ENCODE measurements at regions not wholly inside any gene's neighbourhood (a gene's known extent, or its start where the extent isn't known, plus 50 kb on each side); places are given as distances from the start of the nearest gene placed in this dataset.

- Mint-ChIP-seq H3K27ac (no peak overlapping the region), H3K36me3 (ENCODE audit: low read depth) (no peaks in the 10 kb centered on the region), H3K9me3 (peaks cover 10% of the 10 kb centered on the region), H3K4me3 (no peak overlapping the region), H3K4me1 (peaks cover 7% of the 10 kb centered on the region), H3K27me3 (ENCODE audit: insufficient read depth) (no peaks in the 10 kb centered on the region)
- Histone ChIP-seq H3K9ac (ENCODE audit: extremely low read depth, low read length, poor library complexity, severe bottlenecking) (no peak overlapping the region), H3K36me3 (ENCODE audit: control insufficient read depth, insufficient read depth, low read length) (no peaks in the 10 kb centered on the region), H3K4me1 (ENCODE audit: control insufficient read depth, insufficient read depth, low read length) (no peaks in the 10 kb centered on the region), H3K27me3 (ENCODE audit: control insufficient read depth, insufficient read depth, low read length, poor library complexity, severe bottlenecking) (no peaks in the 10 kb centered on the region), H3K27ac (ENCODE audit: low read depth, low read length) (no peak overlapping the region), H3K9me3 (ENCODE audit: control insufficient read depth, low read length) (peaks cover 8% of the 10 kb centered on the region), H3K4me3 (ENCODE audit: low read length) (no peak overlapping the region)
- no peak for TF ChIP-seq CTCF (conservative IDR thresholded peaks at IDR 0.05)
- 95% methylated on average over 2 of the region's 2 CpGs; no CpG with 5 or more reads in 1 of the 2 experiments for WGBS, 2 experiments (ENCODE audit: insufficient coverage in 1 of 2, insufficient read length in 1 of 2)
- DNase-seq: no peak
These were observed 531.7 kb upstream of the C9orf72 start for GRCh38 chr9:28105001-28105400.

GRCh38 chr9:28120184-28120583, 546.9 kb upstream of the C9orf72 start:
- Histone ChIP-seq H3K9ac (ENCODE audit: extremely low read depth, low read length, poor library complexity, severe bottlenecking) (no peak overlapping the region), H3K4me1 (ENCODE audit: control insufficient read depth, insufficient read depth, low read length) (no peaks in the 10 kb centered on the region), H3K27me3 (ENCODE audit: control insufficient read depth, insufficient read depth, low read length, poor library complexity, severe bottlenecking) (no peaks in the 10 kb centered on the region), H3K27ac (ENCODE audit: low read depth, low read length) (no peak overlapping the region), H3K9me3 (ENCODE audit: control insufficient read depth, low read length) (no peaks in the 10 kb centered on the region), H3K36me3 (ENCODE audit: control insufficient read depth, insufficient read depth, low read length) (no peaks in the 10 kb centered on the region), H3K4me3 (ENCODE audit: low read length) (no peak overlapping the region)
- no peak overlapping the region for H3K4me3 Mint-ChIP-seq
- no peaks in the 10 kb centered on the region for H3K27me3 Mint-ChIP-seq (ENCODE audit: insufficient read depth)
- no peak for DNase-seq
- H3K9me3 Mint-ChIP-seq: no peaks in the 10 kb centered on the region
- 57 to 91% methylated on average over 1 to 2 of the region's 3 CpGs for WGBS, 2 experiments (ENCODE audit: insufficient coverage in 1 of 2, insufficient read length in 1 of 2)
- peaks cover 19% of the 10 kb centered on the region for H3K4me1 Mint-ChIP-seq
- no peak for TF ChIP-seq CTCF (conservative IDR thresholded peaks at IDR 0.05)
- no peak overlapping the region for H3K27ac Mint-ChIP-seq
- no peaks in the 10 kb centered on the region for H3K36me3 Mint-ChIP-seq (ENCODE audit: low read depth)

GRCh38 chr9:28120626-28121025, 547.3 kb upstream of the C9orf72 start:
- Mint-ChIP-seq H3K36me3 (ENCODE audit: low read depth) (no peaks in the 10 kb centered on the region), H3K4me1 (peaks cover 19% of the 10 kb centered on the region), H3K27me3 (ENCODE audit: insufficient read depth) (no peaks in the 10 kb centered on the region), H3K9me3 (no peaks in the 10 kb centered on the region), H3K4me3 (no peak overlapping the region), H3K27ac (no peak overlapping the region)
- Histone ChIP-seq H3K9me3 (ENCODE audit: control insufficient read depth, low read length) (no peaks in the 10 kb centered on the region), H3K4me1 (ENCODE audit: control insufficient read depth, insufficient read depth, low read length) (no peaks in the 10 kb centered on the region), H3K27me3 (ENCODE audit: control insufficient read depth, insufficient read depth, low read length, poor library complexity, severe bottlenecking) (no peaks in the 10 kb centered on the region), H3K36me3 (ENCODE audit: control insufficient read depth, insufficient read depth, low read length) (no peaks in the 10 kb centered on the region), H3K9ac (ENCODE audit: extremely low read depth, low read length, poor library complexity, severe bottlenecking) (no peak overlapping the region), H3K27ac (ENCODE audit: low read depth, low read length) (no peak overlapping the region), H3K4me3 (ENCODE audit: low read length) (no peak overlapping the region)
- no peak for DNase-seq
- 91 to 100% methylated on average over 1 to 3 of the region's 3 CpGs for WGBS, 2 experiments (ENCODE audit: insufficient coverage in 1 of 2, insufficient read length in 1 of 2)
- no peak for TF ChIP-seq CTCF (conservative IDR thresholded peaks at IDR 0.05)
